ENCODE measurements at regions not wholly inside any gene's neighbourhood (a gene's known extent, or its start where the extent isn't known, plus 50 kb on each side); places are given as distances from the start of the nearest gene placed in this dataset.

GRCh38 chr6:67394254-67394653, 1240.8 kb upstream of the ADGRB3 start:
- Histone ChIP-seq H3K27me3 (ENCODE audit: control insufficient read depth, insufficient read depth, low read length) (no peaks in the 10 kb centered on the region), H3K4me3 (ENCODE audit: low read length) (no peak overlapping the region), H3K4me1 (ENCODE audit: control insufficient read depth, insufficient read depth, low read length) (no peaks in the 10 kb centered on the region), H3K27ac (ENCODE audit: low read length) (no peak overlapping the region), H3K36me3 (ENCODE audit: control insufficient read depth, insufficient read depth, low read length) (no peaks in the 10 kb centered on the region), H3K9me3 (ENCODE audit: control insufficient read depth, insufficient read depth, low read length) (no peaks in the 10 kb centered on the region)
- Mint-ChIP-seq H3K36me3 (peaks cover 9% of the 10 kb centered on the region), H3K27me3 (ENCODE audit: low read depth in 2 of 2) (no peaks in the 10 kb centered on the region), H3K9me3 (peaks cover 8 to 17% of the 10 kb centered on the region in 2 donors), H3K4me3 (no peak overlapping the region), H3K27ac (no peak overlapping the region), H3K4me1 (no peaks in the 10 kb centered on the region)
- no peak for TF ChIP-seq CTCF (IDR thresholded peaks at IDR 0.05)
- no peak for ATAC-seq
- intact Hi-C loops (cut with micrococcal nuclease): no loop called here
- DNase-seq: no peak
- WGBS (ENCODE audit: insufficient coverage): 77% methylated on average over 2 of the region's 2 CpGs

GRCh38 chr6:67393356-67393755, 1241.7 kb upstream of the ADGRB3 start:
- no peaks in the 10 kb centered on the region for H3K4me1 ChIP-seq (ENCODE audit: control insufficient read depth, insufficient read depth, low read length)
- no peak for TF ChIP-seq CTCF (IDR thresholded peaks at IDR 0.05)
- DNase-seq (no peak), ATAC-seq (no peak)
- Mint-ChIP-seq H3K4me3 (no peak overlapping the region), H3K36me3 (peaks cover 9% of the 10 kb centered on the region), H3K4me1 (no peaks in the 10 kb centered on the region), H3K27ac (no peak overlapping the region), H3K9me3 (peaks cover 10 to 14% of the 10 kb centered on the region in 2 donors), H3K27me3 (ENCODE audit: low read depth in 2 of 2) (no peaks in the 10 kb centered on the region)
- no peak overlapping the region for H3K4me3 ChIP-seq (ENCODE audit: low read length)
- intact Hi-C loops (cut with micrococcal nuclease): no loop called here
- no peak overlapping the region for H3K27ac ChIP-seq (ENCODE audit: low read length)
- H3K27me3 ChIP-seq (ENCODE audit: control insufficient read depth, insufficient read depth, low read length): no peaks in the 10 kb centered on the region
- WGBS (ENCODE audit: insufficient coverage): 82% methylated on average over 1 of the region's 1 CpG
- H3K36me3 ChIP-seq (ENCODE audit: control insufficient read depth, insufficient read depth, low read length): no peaks in the 10 kb centered on the region
- H3K9me3 ChIP-seq (ENCODE audit: control insufficient read depth, insufficient read depth, low read length): no peaks in the 10 kb centered on the region

- no peak for TF ChIP-seq CTCF (IDR thresholded peaks at IDR 0.05)
- intact Hi-C loops (cut with micrococcal nuclease): no loop called here
- Histone ChIP-seq H3K27me3 (ENCODE audit: control insufficient read depth, insufficient read depth, low read length) (no peaks in the 10 kb centered on the region), H3K4me3 (ENCODE audit: low read length) (no peak overlapping the region), H3K36me3 (ENCODE audit: control insufficient read depth, insufficient read depth, low read length) (no peaks in the 10 kb centered on the region), H3K27ac (ENCODE audit: low read length) (no peak overlapping the region), H3K4me1 (ENCODE audit: control insufficient read depth, insufficient read depth, low read length) (no peaks in the 10 kb centered on the region), H3K9me3 (ENCODE audit: control insufficient read depth, insufficient read depth, low read length) (no peaks in the 10 kb centered on the region)
- Mint-ChIP-seq H3K9me3 (peaks cover 12 to 14% of the 10 kb centered on the region in 2 donors), H3K4me1 (no peaks in the 10 kb centered on the region), H3K4me3 (no peak overlapping the region), H3K27me3 (ENCODE audit: low read depth in 2 of 2) (no peaks in the 10 kb centered on the region), H3K27ac (no peak overlapping the region), H3K36me3 (peaks cover 9% of the 10 kb centered on the region)
- 67% methylated on average over 1 of the region's 2 CpGs for WGBS (ENCODE audit: insufficient coverage)
- DNase-seq: no peak
- ATAC-seq: no peak
Measured at GRCh38 chr6:67391955-67392354, 1243.1 kb upstream of the ADGRB3 start.

GRCh38 chr6:67369679-67370078, 1265.4 kb upstream of the ADGRB3 start:
- H3K27me3 ChIP-seq (ENCODE audit: control insufficient read depth, insufficient read depth, low read length): no peaks in the 10 kb centered on the region
- ATAC-seq: no peak
- intact Hi-C loops (cut with micrococcal nuclease): no loop called here
- no peak for TF ChIP-seq CTCF (IDR thresholded peaks at IDR 0.05)
- DNase-seq: no peak
- no peak overlapping the region for H3K4me3 ChIP-seq (ENCODE audit: low read length)
- no peak overlapping the region for H3K27ac ChIP-seq (ENCODE audit: low read length)
- no peaks in the 10 kb centered on the region for H3K4me1 Mint-ChIP-seq
- H3K27ac Mint-ChIP-seq: no peak overlapping the region
- H3K9me3 Mint-ChIP-seq: peaks cover 2 to 14% of the 10 kb centered on the region in 2 donors
- no peaks in the 10 kb centered on the region for H3K36me3 ChIP-seq (ENCODE audit: control insufficient read depth, insufficient read depth, low read length)
- H3K27me3 Mint-ChIP-seq (ENCODE audit: low read depth in 2 of 2): no peaks in the 10 kb centered on the region
- H3K36me3 Mint-ChIP-seq: no peaks in the 10 kb centered on the region
- no peaks in the 10 kb centered on the region for H3K4me1 ChIP-seq (ENCODE audit: control insufficient read depth, insufficient read depth, low read length)
- no peaks in the 10 kb centered on the region for H3K9me3 ChIP-seq (ENCODE audit: control insufficient read depth, insufficient read depth, low read length)
- 70% methylated on average over 1 of the region's 1 CpG for WGBS (ENCODE audit: insufficient coverage)
- H3K4me3 Mint-ChIP-seq: no peak overlapping the region
